Progenitor cell of endocrine pancreas (in vitro differentiated cells): ENCODE measurements at regions not wholly inside any gene's neighbourhood (a gene's known extent, or its start where the extent isn't known, plus 50 kb on each side); places are given as distances from the start of the nearest gene placed in this dataset.
A peak's percentile ranks its signal among the peaks of the same experiment; 100 is the strongest.

Experiments used
- DNase-seq: peaks from one replicate; pipeline ENCODE4 v3.0.0; 2021; ENCODE audit warnings: low spot score; ENCODE audit not compliant: unreplicated experiment
- H3K27ac Mint-ChIP-seq: 2 replicates; pipeline ENCODE4 v1.8.0; 2021; ENCODE audit warnings: mild to moderate bottlenecking, moderate library complexity, mixed read lengths
- H3K27me3 Mint-ChIP-seq: 2 replicates; pipeline ENCODE4 v1.8.0; 2021; ENCODE audit warnings: mixed read lengths
- H3K36me3 Mint-ChIP-seq: 2 replicates; pipeline ENCODE4 v1.8.0; 2022; ENCODE audit warnings: mixed read lengths; ENCODE audit not compliant: insufficient read depth
- H3K4me1 Mint-ChIP-seq: 2 replicates; pipeline ENCODE4 v1.8.0; 2021; ENCODE audit warnings: low read depth, mixed read lengths
- H3K4me3 Mint-ChIP-seq: 2 replicates; pipeline ENCODE4 v1.8.0; 2021; ENCODE audit warnings: low read depth, mild to moderate bottlenecking, moderate library complexity, mixed read lengths
- H3K9me3 Mint-ChIP-seq: 2 replicates; pipeline ENCODE4 v1.8.0; 2021; ENCODE audit warnings: low read depth, mixed read lengths
- CTCF ChIP-seq: fragments of 200-600 bp; sonication (generic); IDR thresholded peaks from one replicate; pipeline ENCODE4 v1.5.0; 2021; ENCODE audit warnings: antibody characterized with exemption, mild to moderate bottlenecking; ENCODE audit not compliant: unreplicated experiment

GRCh38 chr19:30886222-30886621 is 463.0 kb downstream of the TSHZ3 start:
- Mint-ChIP-seq H3K27ac (no peak overlapping the region), H3K4me1 (no peaks in the 10 kb centered on the region), H3K4me3 (no peak overlapping the region), H3K9me3 (no peaks in the 10 kb centered on the region), H3K27me3 (peaks cover 6% of the 10 kb centered on the region), H3K36me3 (no peaks in the 10 kb centered on the region)
- DNase-seq, result no peak
- no peak for TF ChIP-seq CTCF

GRCh38 chr19:30884146-30884812 is 465.0 kb downstream of the TSHZ3 start:
- Mint-ChIP-seq H3K27me3 (peaks cover 5% of the 10 kb centered on the region), H3K36me3 (no peaks in the 10 kb centered on the region), H3K9me3 (no peaks in the 10 kb centered on the region), H3K4me3 (no peak overlapping the region), H3K27ac (no peak overlapping the region), H3K4me1 (no peaks in the 10 kb centered on the region)
- no peak for DNase-seq
- TF ChIP-seq CTCF, result peak; percentile 20

- H3K4me1 Mint-ChIP-seq, result no peaks in the 10 kb centered on the region
- H3K4me3 Mint-ChIP-seq, result no peak overlapping the region
- no peak for DNase-seq
- no peak for TF ChIP-seq CTCF
- no peak overlapping the region for H3K27ac Mint-ChIP-seq
- H3K9me3 Mint-ChIP-seq, result no peaks in the 10 kb centered on the region
- H3K36me3 Mint-ChIP-seq, result no peaks in the 10 kb centered on the region
- peaks cover 7% of the 10 kb centered on the region for H3K27me3 Mint-ChIP-seq
These were observed 466.2 kb downstream of the TSHZ3 start for GRCh38 chr19:30883071-30883470.

- Mint-ChIP-seq H3K9me3 (no peaks in the 10 kb centered on the region), H3K4me3 (no peak overlapping the region), H3K36me3 (no peaks in the 10 kb centered on the region), H3K4me1 (no peaks in the 10 kb centered on the region), H3K27ac (no peak overlapping the region), H3K27me3 (peaks cover 9% of the 10 kb centered on the region)
- TF ChIP-seq CTCF, result no peak
- no peak for DNase-seq
These were observed 466.7 kb downstream of the TSHZ3 start for GRCh38 chr19:30882411-30883005.

GRCh38 chr19:30881930-30882329 is 467.3 kb downstream of the TSHZ3 start:
- DNase-seq, result no peak
- Mint-ChIP-seq H3K27ac (no peak overlapping the region), H3K9me3 (no peaks in the 10 kb centered on the region), H3K36me3 (no peaks in the 10 kb centered on the region), H3K4me3 (no peak overlapping the region), H3K27me3 (peaks cover 11% of the 10 kb centered on the region), H3K4me1 (no peaks in the 10 kb centered on the region)
- TF ChIP-seq CTCF, result no peak
